GM18909 (cell line): ENCODE measurements at regions not wholly inside any gene's neighbourhood (a gene's known extent, or its start where the extent isn't known, plus 50 kb on each side); places are given as distances from the start of the nearest gene placed in this dataset.

Source experiments
- ATAC-seq: cut with Tn5 transposase; IDR thresholded peaks from one replicate; pipeline ENCODE4 v1.9.1; 2021; ENCODE audit warnings: mild to moderate bottlenecking; ENCODE audit not compliant: unreplicated experiment, poor library complexity

DNA sequence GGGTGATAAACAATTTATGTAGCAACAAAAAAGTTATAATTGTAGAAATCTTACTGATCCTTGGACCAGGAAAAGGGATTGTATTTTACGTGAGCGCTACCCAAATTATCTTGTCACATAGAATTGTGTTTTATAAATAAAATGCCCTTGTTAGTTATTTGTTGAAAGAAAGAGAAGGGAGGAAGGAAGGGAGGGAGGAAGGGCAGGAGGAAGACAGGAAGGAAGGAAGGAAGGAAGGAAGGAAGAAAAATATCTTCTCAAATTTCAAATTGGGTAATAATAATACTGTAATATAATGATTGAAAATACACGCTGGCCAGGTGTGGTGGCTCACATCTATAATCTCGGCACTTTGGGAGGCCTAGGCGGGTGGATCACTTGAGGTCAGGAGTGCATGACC, 206.2 kb upstream of the TLL1 start:
- ATAC-seq, result no peak

DNA sequence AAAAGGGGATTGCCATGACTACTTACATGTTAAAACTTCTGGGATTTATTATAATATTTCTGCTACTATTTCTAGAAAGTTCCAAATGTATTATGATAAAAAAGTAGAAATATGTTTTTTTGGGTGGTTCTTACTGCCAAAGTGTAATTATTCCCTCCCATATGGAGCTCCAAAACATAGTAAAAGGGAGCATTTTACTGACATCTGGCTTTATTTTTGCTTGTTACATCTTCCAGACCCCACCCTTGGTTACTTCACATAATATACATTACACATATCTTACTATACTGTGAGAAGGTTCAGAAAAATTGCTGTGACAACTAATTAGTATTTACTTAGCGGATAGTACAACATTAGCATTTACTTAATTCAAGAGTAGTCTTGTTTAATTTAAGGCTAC, 205.1 kb upstream of the TLL1 start:
- ATAC-seq, result no peak

DNA sequence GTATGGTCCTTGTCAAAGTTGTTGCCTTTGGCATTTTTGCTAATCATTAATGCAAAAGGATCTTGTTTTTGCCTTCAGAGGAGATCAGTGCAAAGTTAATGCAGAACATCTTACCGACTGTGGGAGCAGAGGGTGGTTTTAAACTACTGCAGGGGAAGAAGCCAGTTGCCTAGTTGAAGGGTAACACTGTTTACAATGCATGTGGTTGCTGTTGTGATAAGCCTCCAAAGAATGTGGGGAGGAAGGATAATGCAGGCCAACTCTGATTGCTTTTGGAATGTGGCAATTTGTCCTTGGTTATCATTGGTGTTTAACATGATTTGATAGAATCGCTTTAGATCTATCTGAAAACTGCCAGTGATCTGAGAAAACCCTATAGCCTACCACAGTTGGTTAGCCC, 204.3 kb upstream of the TLL1 start:
- no peak for ATAC-seq

DNA sequence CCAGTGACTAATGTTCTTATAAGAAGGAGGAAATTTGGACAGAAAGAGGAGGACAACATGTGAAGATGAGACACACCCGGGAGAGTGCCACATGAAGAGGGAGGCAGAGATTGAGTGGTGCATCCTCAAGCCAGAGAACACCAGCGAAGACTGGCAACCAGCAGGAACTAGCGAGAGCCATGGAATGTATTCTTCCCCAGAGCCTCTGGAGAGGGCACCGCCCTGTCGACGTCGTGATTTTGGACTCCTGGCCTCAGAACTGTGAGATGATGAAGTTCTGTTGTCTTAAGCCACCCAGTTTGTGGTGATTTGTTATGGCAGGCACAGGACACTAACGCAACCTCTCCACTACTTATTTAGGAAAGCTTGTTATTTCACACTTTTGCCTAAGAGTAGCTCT, 196.0 kb upstream of the TLL1 start:
- ATAC-seq, result no peak

DNA sequence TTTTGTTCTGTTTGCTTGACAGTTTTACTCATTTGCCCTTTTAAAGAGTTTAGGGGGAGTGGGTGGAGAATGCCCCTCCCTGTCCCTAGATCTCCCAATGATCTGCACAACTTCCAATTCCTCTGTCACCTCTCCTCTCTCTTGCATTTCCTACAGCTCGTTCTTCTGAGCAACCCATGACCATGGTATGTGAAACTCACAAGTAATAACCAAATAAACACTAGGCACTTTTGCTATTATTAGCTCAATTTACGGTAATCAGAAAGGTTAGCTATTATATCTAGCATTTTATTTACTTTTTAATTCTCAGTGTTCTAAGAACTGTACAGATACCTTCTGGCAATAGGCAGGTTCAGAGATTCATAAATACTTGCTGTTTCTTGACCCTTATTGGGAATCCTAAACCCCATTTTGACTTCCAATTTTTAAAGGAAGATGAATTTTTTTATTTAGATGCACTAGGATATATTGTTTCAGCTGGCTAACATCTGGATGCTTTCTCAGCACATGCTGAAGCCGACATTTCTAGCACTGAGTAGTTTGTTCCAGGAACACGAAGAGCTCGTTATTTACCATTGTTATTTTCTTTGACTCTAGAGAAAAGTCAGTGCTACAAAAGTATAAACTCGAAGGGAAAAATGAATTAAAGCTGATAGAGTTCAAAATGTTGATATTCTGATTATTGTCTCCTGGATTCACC, 194.7 kb upstream of the TLL1 start:
- ATAC-seq, result no peak

DNA sequence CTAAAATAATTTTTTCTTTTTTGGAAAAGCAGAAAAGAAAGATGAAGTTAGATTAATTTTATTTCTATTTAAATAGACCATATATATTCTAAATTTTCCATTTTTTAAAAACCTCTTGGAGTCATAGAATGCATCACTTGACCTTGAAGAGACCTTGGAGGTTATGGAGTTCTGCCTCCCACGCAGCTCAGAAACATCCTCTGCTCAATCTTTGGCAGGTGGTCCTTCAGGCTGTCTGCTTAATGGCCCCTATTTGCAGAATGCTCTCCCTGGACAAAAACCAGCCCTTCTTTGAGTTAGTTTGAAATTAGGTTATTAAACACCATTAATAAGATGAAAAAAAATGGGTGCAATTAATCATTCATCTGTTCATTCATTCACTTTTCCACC, 194.1 kb upstream of the TLL1 start:
- ATAC-seq, result no peak

DNA sequence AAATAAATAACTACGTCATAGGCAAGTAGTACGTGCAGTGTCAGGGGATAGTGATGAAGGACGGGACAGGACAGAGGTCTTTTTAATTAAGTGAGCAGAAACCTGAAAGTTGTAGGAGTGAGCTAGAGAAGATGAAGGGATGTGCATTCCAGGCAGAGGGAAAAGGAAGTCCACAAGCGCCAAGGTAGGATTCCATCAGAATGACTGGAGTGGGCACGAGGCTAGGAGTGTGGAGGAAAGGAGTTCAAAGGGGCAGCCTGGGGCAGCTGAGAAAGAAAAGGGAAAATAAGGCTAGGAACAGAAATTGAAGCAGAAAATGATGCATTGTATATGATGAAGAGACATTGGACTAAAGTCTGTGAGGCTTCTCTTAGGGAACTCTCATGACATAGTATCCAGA, 192.2 kb upstream of the TLL1 start:
- no peak for ATAC-seq

- ATAC-seq, result no peak
These were observed 190.4 kb upstream of the TLL1 start for GRCh38 chr4:165682611-165683010.

DNA sequence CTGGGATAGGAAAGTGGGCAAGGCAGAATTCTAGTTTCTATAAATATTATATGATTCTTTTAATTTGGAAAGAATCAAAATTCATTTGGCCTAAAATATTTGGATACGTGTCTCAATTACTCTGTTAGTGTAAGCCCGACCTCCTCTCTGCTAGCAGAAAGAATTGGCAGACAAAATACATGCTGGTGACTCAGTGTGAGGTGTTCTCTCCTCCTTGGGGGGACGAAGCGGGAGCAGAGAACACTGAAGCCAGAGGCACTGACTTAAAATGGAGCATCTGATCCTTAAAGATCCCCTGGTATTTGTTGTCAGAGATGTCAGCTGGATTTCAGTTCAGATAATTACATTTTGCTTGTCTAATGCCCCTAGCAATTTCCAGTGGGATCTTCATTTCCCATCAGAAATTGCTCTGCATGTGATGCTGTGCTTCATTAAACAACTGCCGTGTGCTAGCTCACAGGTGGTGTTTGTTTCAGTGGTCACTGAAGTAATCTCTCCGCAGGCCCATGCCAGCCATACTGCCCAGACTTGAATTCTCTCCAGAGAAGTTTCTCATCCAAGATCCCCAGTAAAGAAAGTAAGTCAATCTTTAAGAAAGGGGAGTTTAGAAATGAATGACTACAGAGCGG, 188.7 kb upstream of the TLL1 start:
- no peak for ATAC-seq

GRCh38 chr4:165686756-165687155, 186.3 kb upstream of the TLL1 start:
- no peak for ATAC-seq

GRCh38 chr4:165689159-165689558, 183.9 kb upstream of the TLL1 start:
- no peak for ATAC-seq

- no peak for ATAC-seq
These were observed 181.0 kb upstream of the TLL1 start for GRCh38 chr4:165692082-165692481.

GRCh38 chr4:165698272-165698671, 174.8 kb upstream of the TLL1 start:
- no peak for ATAC-seq

- ATAC-seq, result no peak
These were observed 174.0 kb upstream of the TLL1 start for GRCh38 chr4:165699055-165699454.

DNA sequence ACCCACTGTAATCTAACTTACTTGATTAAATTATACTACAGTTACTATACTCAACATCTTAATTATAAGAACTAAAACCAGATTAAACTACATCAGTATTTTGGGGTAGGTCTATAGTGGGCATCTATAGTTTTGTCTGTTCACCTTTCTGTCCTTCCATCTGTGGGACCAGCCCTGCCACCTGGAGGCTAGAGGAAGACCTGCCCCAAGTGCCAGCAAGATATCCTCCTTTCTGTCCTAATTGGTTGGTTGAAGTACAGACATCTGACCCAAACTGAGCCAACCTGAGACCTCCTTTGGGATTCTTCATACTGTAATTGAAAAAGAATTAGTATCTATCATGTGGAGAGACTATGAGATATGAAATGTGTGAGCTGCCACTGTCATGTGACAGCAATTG, 172.2 kb upstream of the TLL1 start:
- ATAC-seq, result peak; percentile 57

GRCh38 chr4:165707128-165707527, 165.9 kb upstream of the TLL1 start:
- ATAC-seq, result no peak

DNA sequence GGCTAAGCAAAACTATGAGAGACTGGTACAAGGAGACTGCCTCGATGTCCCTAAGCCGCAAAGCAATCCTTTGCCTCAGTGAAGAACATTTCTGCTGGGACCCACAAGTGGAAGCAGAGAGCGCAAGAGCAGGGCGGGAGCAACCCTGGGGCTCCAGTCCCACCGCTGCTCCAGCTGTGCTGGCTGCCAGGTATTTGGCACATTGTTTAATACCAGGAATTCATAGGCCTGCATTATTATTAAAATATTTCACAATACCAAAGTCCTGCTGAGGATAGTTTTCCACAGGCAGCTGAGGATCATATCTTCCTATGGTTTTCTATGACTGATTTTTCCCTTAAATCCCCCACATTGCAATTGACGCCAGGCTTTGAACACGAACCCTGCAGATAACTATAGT, 163.5 kb upstream of the TLL1 start:
- no peak for ATAC-seq

- no peak for ATAC-seq
These were observed 163.0 kb upstream of the TLL1 start for GRCh38 chr4:165709973-165710526.

GRCh38 chr4:165711436-165711835, 161.6 kb upstream of the TLL1 start:
- no peak for ATAC-seq

DNA sequence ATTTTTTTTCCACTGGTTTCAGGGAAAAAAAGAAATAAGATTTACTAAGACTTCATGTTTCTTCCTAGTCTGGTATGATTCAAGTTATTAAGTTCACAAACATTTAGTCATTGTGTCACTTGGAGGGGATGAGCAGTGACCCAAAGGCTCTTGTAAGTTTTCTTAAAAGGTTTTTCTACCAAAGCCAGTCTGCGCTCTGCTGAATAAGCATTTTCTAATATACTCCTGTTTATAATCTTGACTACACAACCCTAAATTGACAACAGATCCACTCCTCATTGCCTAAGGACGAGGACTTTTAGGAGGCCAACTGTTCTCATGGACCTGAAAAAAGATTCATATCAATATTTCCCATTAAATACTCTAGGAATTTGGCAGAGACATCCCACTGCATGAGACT, 161.1 kb upstream of the TLL1 start:
- no peak for ATAC-seq

DNA sequence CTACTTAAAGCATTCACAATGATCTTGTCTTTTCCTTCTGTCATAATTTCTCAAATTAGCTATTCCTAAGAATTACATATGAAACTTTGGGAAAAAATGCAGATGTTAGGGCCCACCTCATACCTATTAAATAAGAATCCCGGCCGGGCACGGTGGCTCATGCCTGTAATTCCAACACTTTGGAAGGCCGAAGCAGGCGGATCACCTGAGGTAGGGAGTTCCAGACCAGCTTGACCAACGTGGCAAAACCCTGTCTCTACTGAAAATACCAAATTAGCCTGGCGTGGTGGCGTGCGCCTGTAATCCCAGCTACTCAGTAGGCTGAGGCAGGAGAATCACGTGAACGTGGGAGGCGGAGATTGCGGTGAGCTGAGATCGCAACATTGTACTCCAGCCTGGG, 158.4 kb upstream of the TLL1 start:
- ATAC-seq, result no peak

- no peak for ATAC-seq
These were observed 157.8 kb upstream of the TLL1 start for GRCh38 chr4:165715211-165715610.
